Activated naive CD4-positive, alpha-beta T cell treated with anti-CD3 and anti-CD28 coated beads, Interleukin-2, amount 50 U/mL, for 24 hours (primary cell): ENCODE measurements at regions not wholly inside any gene's neighbourhood (a gene's known extent, or its start where the extent isn't known, plus 50 kb on each side); places are given as distances from the start of the nearest gene placed in this dataset.
"Not testable (repeated sequence)": the region's sequence is repeated elsewhere in the genome, so short reads cannot be mapped to it uniquely, and the experiment has no call there.

Source experiments
- H3K27ac Mint-ChIP-seq: one replicate; pipeline ENCODE4 v1.8.0; 2021; ENCODE audit warnings: mild to moderate bottlenecking, mixed read lengths
- H3K27me3 Mint-ChIP-seq: one replicate; pipeline ENCODE4 v1.8.0; 2021; ENCODE audit warnings: mixed read lengths
- H3K36me3 Mint-ChIP-seq: one replicate; pipeline ENCODE4 v1.8.0; 2021; ENCODE audit warnings: mixed read lengths
- H3K4me1 Mint-ChIP-seq: one replicate; pipeline ENCODE4 v1.8.0; 2021; ENCODE audit warnings: mixed read lengths
- H3K4me3 Mint-ChIP-seq: one replicate; pipeline ENCODE4 v1.8.0; 2021; ENCODE audit warnings: mild to moderate bottlenecking, mixed read lengths
- H3K9me3 Mint-ChIP-seq: one replicate; pipeline ENCODE4 v1.8.0; 2021; ENCODE audit warnings: mixed read lengths

DNA sequence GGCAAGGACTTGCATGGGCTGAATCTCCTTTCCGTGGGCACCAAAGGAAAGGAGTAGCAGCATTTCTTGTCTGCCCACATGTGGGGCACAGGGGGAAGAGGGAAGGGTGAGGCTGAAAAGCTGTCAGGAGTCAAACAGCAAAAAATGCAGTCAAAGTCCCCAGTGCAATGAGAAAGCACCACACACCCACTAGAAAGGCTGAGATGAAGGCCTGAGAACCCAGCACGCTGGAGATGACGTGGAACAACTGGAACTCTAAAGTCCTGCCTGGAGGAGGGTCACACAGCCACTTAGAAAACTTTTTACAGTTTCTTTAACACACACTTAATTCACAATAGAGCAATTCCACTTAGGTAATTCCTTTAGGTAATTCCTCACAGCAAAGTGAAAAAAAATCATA, 94.6 kb upstream of the IGFBPL1 start:
- Mint-ChIP-seq H3K27ac (no peak overlapping the region), H3K4me1 (peaks cover 8% of the 10 kb centered on the region), H3K4me3 (no peak overlapping the region), H3K9me3 (no peaks in the 10 kb centered on the region), H3K27me3 (no peaks in the 10 kb centered on the region), H3K36me3 (no peaks in the 10 kb centered on the region)

GRCh38 chr9:38516273-38516672, 92.0 kb upstream of the IGFBPL1 start:
- not testable (repeated sequence) for H3K4me1 Mint-ChIP-seq, H3K9me3 Mint-ChIP-seq, H3K4me3 Mint-ChIP-seq, H3K27me3 Mint-ChIP-seq, H3K27ac Mint-ChIP-seq, H3K36me3 Mint-ChIP-seq

DNA sequence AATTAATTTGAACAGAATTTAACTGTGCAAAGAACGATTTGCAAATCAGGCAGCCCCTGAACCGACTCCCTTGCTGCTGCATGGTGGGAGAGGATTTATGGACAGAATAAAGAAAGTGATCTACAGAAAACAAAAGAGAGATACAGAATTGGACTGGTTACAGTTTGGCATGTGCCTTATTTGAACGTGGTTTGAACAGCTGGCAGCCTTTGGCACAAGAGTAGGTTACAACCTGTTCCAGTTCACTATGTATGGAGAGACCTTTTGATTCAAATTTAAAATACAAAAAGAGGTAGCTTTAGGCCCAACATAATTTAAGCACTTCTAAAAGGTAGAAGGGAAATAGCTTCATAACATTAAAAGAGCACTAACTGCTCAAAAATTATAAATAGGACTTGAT, 90.8 kb upstream of the IGFBPL1 start:
- H3K36me3 Mint-ChIP-seq, H3K4me1 Mint-ChIP-seq, H3K27me3 Mint-ChIP-seq, H3K9me3 Mint-ChIP-seq, H3K4me3 Mint-ChIP-seq: not testable (repeated sequence)
- H3K27ac Mint-ChIP-seq, result peak overlapping the region; percentile 30

- not testable (repeated sequence) for H3K36me3 Mint-ChIP-seq, H3K27me3 Mint-ChIP-seq, H3K9me3 Mint-ChIP-seq, H3K27ac Mint-ChIP-seq, H3K4me3 Mint-ChIP-seq, H3K4me1 Mint-ChIP-seq
Observed at GRCh38 chr9:38510340-38510739, 86.1 kb upstream of the IGFBPL1 start.

DNA sequence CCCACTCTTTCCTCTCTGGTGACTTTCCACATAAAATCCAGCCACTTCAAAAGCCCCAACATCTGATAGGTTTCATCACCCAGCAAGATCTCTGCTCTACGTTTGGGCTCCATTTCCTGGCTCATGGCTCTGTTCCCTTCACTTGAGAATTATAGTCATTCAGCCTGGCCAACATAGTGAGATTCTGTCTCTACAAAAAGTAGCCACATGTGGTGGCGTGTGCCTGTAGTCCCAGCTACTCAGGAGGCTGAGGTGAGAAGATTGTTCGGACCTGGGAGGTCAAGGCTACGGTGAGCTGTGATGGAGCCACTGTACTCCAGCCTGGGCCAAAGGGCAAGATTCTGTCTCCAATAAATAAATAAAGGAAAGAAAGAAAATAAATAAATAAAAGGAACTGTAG, 83.3 kb upstream of the IGFBPL1 start:
- no peaks in the 10 kb centered on the region for H3K36me3 Mint-ChIP-seq
- no peak overlapping the region for H3K27ac Mint-ChIP-seq
- no peak overlapping the region for H3K4me3 Mint-ChIP-seq
- H3K4me1 Mint-ChIP-seq, result no peaks in the 10 kb centered on the region
- no peaks in the 10 kb centered on the region for H3K27me3 Mint-ChIP-seq
- no peaks in the 10 kb centered on the region for H3K9me3 Mint-ChIP-seq

- H3K4me3 Mint-ChIP-seq, H3K9me3 Mint-ChIP-seq, H3K27ac Mint-ChIP-seq, H3K4me1 Mint-ChIP-seq, H3K36me3 Mint-ChIP-seq, H3K27me3 Mint-ChIP-seq: not testable (repeated sequence)
Observed at GRCh38 chr9:38500171-38500570, 75.9 kb upstream of the IGFBPL1 start.

- not testable (repeated sequence) for H3K27ac Mint-ChIP-seq, H3K27me3 Mint-ChIP-seq, H3K9me3 Mint-ChIP-seq, H3K4me1 Mint-ChIP-seq, H3K36me3 Mint-ChIP-seq, H3K4me3 Mint-ChIP-seq
Observed at GRCh38 chr9:38498551-38498950, 74.3 kb upstream of the IGFBPL1 start.

- no peaks in the 10 kb centered on the region for H3K9me3 Mint-ChIP-seq
- H3K27ac Mint-ChIP-seq, result no peak overlapping the region
- H3K4me3 Mint-ChIP-seq, result no peak overlapping the region
- H3K4me1 Mint-ChIP-seq, result no peaks in the 10 kb centered on the region
- H3K27me3 Mint-ChIP-seq, result no peaks in the 10 kb centered on the region
- H3K36me3 Mint-ChIP-seq, result no peaks in the 10 kb centered on the region
Observed at GRCh38 chr9:38489057-38489456, 64.8 kb upstream of the IGFBPL1 start.

GRCh38 chr9:38488156-38488698, 64.0 kb upstream of the IGFBPL1 start:
- Mint-ChIP-seq H3K27ac (no peak overlapping the region), H3K4me3 (no peak overlapping the region), H3K36me3 (no peaks in the 10 kb centered on the region), H3K4me1 (no peaks in the 10 kb centered on the region), H3K9me3 (no peaks in the 10 kb centered on the region), H3K27me3 (no peaks in the 10 kb centered on the region)

- H3K27ac Mint-ChIP-seq, H3K27me3 Mint-ChIP-seq, H3K9me3 Mint-ChIP-seq, H3K4me3 Mint-ChIP-seq, H3K36me3 Mint-ChIP-seq, H3K4me1 Mint-ChIP-seq: not testable (repeated sequence)
Observed at GRCh38 chr9:38487418-38488155, 63.3 kb upstream of the IGFBPL1 start.

DNA sequence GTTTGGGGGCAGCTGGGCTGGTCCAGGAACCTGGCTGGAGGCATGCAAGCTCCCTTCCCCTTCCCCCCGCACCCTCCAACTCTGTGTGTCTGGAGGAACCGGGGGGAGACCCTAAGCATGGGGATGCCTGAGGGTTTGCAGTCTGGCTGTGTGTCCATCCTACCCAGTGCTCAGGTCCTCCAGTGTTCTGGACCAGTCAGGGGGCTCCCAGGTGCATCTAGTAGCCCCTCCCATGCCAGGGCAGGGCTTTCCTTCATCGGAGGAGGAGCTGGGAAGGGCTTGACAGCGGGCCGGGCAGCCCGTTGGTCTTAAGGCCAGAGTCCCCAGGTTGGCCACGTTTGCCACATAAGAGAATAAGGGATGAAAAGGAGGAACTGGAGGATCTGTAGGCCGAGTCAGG, 62.6 kb upstream of the IGFBPL1 start:
- Mint-ChIP-seq H3K4me3 (no peak overlapping the region), H3K36me3 (no peaks in the 10 kb centered on the region), H3K4me1 (no peaks in the 10 kb centered on the region), H3K9me3 (no peaks in the 10 kb centered on the region), H3K27ac (no peak overlapping the region), H3K27me3 (no peaks in the 10 kb centered on the region)

DNA sequence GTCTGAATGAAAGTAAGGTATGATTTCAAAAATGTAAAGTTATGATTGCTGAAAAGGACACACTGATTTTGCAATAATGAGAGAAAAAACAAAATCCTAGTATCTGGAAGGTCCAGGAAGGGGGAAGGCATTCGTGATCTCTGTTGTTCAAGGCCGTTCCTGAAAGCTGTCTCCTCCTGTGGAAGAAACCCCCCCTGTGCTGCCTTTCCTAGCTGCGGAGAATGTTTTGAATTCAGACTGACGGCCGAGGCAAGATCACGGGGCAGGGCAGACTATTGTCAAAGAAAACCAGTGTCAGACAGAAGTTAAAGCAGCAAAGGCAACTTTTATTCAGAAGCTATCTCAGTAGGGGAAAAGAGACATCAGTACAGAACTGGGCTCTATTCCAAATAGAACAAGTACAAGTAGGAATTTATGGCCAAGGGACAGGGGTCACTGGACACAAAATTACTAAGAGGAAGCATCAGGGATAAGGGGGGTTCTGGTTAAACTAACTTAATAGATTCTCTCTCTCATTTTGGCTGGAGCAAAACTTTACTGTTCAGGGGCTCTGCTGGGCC, 61.9 kb upstream of the IGFBPL1 start:
- Mint-ChIP-seq H3K9me3 (no peaks in the 10 kb centered on the region), H3K27me3 (no peaks in the 10 kb centered on the region), H3K36me3 (no peaks in the 10 kb centered on the region), H3K27ac (no peak overlapping the region), H3K4me1 (no peaks in the 10 kb centered on the region), H3K4me3 (no peak overlapping the region)

GRCh38 chr9:38484076-38484665, 59.9 kb upstream of the IGFBPL1 start:
- H3K27ac Mint-ChIP-seq, H3K27me3 Mint-ChIP-seq, H3K4me3 Mint-ChIP-seq, H3K4me1 Mint-ChIP-seq, H3K36me3 Mint-ChIP-seq, H3K9me3 Mint-ChIP-seq: not testable (repeated sequence)

- Mint-ChIP-seq H3K27me3 (no peaks in the 10 kb centered on the region), H3K36me3 (no peaks in the 10 kb centered on the region), H3K9me3 (no peaks in the 10 kb centered on the region), H3K4me3 (no peak overlapping the region), H3K27ac (no peak overlapping the region), H3K4me1 (no peaks in the 10 kb centered on the region)
Observed at GRCh38 chr9:38482918-38483592, 58.8 kb upstream of the IGFBPL1 start.

- Mint-ChIP-seq H3K4me3 (no peak overlapping the region), H3K9me3 (peaks cover 8% of the 10 kb centered on the region), H3K27ac (no peak overlapping the region), H3K27me3 (no peaks in the 10 kb centered on the region), H3K36me3 (peaks cover 3% of the 10 kb centered on the region), H3K4me1 (no peaks in the 10 kb centered on the region)
Observed at GRCh38 chr9:38478211-38478610, 54.0 kb upstream of the IGFBPL1 start.

- not testable (repeated sequence) for H3K4me1 Mint-ChIP-seq, H3K27me3 Mint-ChIP-seq, H3K9me3 Mint-ChIP-seq, H3K27ac Mint-ChIP-seq, H3K36me3 Mint-ChIP-seq, H3K4me3 Mint-ChIP-seq
Observed at GRCh38 chr9:38474476-38474875, 50.2 kb upstream of the IGFBPL1 start.
